Right renal cortex interstitium (tissue), 3 donors: ENCODE measurements at regions not wholly inside any gene's neighbourhood (a gene's known extent, or its start where the extent isn't known, plus 50 kb on each side); places are given as distances from the start of the nearest gene placed in this dataset.

ENCODE experiments used
- DNase-seq, 3 donors: peaks; one replicate each; pipeline ENCODE4 v3.0.0-alpha.2; 2013; ENCODE audit warnings: low read depth in 3 of 3, low spot score in 2 of 3

GRCh38 chr6:91694016-91694654, 1107.3 kb upstream of the MAP3K7 start:
- no peak for DNase-seq

- no peak for DNase-seq
Observed at GRCh38 chr6:91691449-91691848, 1104.6 kb upstream of the MAP3K7 start.

GRCh38 chr6:91683240-91683639, 1096.4 kb upstream of the MAP3K7 start:
- DNase-seq: no peak

- DNase-seq: no peak
Observed at GRCh38 chr6:91681296-91681695, 1094.4 kb upstream of the MAP3K7 start.

- no peak for DNase-seq
Observed at GRCh38 chr6:91678679-91679446, 1092.0 kb upstream of the MAP3K7 start.

DNA sequence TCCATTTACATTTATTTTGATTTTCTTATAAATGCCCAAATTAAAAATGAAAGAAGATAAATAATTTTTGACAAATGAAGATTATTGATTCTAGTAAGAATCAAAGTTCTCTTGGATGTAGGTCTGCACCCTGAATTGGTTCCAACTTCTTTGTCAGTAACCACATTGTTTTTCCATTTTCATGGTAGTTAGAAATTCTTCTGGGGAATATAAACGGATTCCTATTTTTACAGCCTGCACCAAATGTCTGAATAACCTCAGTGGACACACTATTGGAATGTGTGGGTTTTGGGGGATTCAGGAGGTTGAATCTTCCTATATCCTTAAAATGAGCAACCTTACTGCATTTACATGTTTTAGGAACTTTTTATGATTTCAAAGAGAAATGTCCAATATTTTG, 1085.3 kb upstream of the MAP3K7 start:
- no peak for DNase-seq

DNA sequence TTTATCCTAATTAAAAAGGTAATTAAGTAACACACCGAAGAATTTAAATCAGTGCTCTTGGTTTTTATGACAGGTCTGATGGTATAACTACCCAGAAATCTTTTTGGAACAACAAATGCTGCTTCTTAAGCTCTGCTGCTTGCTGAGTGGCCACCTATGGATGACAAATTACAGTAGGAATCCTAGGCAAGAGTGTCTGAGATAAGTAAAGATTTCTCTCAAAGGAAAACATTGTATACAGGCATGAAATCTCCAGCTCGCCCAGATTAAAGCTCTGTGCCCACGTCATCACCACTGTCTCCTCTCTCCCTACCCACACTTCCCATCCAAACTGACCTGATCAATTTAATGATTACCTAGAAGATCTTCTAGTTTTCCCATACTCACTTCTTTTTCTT, 1083.0 kb upstream of the MAP3K7 start:
- DNase-seq: no peak

GRCh38 chr6:91669154-91669870, 1082.4 kb upstream of the MAP3K7 start:
- DNase-seq: no peak

- no peak for DNase-seq
Observed at GRCh38 chr6:91667596-91667995, 1080.7 kb upstream of the MAP3K7 start.

- DNase-seq: no peak
Observed at GRCh38 chr6:91664327-91664959, 1077.6 kb upstream of the MAP3K7 start.

- no peak for DNase-seq
Observed at GRCh38 chr6:91660893-91661292, 1074.0 kb upstream of the MAP3K7 start.

- DNase-seq: no peak
Observed at GRCh38 chr6:91659891-91660290, 1073.0 kb upstream of the MAP3K7 start.

DNA sequence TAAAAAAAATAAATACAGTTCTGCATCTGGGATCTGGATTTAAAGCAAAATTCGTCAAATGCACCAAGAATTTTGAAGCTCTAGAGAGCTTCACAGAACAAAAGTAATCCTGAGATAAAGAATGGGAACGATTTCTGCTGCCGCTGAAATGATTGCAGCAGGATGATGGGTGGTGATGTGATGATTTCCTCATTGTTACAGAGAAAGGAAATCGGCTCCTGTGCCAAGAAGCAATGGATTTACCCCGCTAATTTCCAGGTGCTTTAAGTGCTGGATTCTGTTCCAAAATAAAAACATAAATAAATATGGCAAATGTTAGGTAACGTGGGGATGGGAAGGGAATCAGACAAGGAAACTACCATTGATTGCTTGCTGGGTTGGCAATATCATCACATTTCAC, 1067.9 kb upstream of the MAP3K7 start:
- no peak for DNase-seq

DNA sequence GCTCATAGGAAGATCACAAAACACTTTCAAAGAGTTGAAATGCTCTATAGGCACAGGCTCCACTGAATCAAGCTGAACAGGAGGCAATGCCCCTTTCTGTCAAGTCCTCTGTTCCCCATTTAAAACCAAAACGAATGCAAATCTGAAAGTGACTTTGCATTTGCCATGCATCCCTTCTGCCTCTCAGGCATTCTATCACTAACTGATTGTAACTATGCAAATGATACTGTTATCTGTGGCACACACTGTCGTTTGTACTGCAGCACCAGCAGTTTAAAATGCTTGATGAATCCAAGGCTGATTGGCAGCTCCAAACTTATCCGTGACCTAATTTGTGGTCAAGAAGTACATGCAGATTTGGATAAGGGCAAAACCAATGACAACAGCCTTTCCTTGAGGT, 1067.5 kb upstream of the MAP3K7 start:
- no peak for DNase-seq

DNA sequence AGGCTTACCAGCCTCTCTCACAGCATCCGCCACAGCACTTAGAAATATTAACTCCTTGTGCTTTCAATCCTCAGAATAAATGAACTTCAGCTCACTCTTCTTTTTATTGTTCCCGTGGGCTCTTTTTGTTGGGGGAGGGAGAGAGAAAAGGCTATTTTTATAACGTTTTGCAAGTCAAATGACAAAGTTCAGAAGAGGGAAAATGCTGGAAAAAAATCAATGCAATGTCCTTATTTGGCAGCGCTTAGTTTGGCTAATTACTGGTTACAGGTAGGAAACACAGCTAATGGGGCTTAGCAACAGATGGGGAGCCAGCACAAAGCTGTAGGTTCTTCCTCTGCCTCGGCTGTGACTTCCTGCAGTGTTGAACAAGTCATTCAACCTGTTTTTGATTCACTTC, 1067.0 kb upstream of the MAP3K7 start:
- DNase-seq: no peak

DNA sequence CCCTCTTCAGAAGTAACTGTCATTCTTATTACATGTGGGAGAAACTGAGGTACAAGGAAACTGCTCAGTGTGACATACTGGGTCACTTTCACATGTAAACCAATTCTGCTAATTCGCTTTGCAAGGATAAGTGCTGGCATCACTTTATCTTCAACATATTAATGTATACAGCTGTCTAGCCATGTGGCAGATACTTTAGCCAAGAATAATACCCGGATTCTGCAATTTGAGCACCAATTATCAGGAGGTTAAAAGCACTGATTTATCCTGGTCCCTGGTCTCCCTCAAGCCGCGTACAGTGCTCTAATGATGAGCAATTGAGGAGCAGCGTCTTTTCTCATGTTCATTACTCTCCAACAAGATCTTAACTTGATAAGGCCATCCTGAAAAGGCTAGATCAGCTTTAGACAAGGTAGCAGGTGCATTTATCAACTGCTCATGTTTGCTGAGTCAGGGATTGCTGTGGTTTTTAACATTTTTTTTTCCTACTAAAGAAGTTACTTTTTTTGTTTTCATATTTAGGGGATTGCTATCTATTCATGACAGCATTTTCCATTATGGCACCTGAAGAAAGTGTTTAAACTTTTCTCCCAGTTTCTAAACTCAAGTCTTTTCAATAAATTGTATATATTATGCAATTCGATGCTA, 1066.3 kb upstream of the MAP3K7 start:
- DNase-seq: no peak

GRCh38 chr6:91646649-91647048, 1059.8 kb upstream of the MAP3K7 start:
- DNase-seq: no peak

DNA sequence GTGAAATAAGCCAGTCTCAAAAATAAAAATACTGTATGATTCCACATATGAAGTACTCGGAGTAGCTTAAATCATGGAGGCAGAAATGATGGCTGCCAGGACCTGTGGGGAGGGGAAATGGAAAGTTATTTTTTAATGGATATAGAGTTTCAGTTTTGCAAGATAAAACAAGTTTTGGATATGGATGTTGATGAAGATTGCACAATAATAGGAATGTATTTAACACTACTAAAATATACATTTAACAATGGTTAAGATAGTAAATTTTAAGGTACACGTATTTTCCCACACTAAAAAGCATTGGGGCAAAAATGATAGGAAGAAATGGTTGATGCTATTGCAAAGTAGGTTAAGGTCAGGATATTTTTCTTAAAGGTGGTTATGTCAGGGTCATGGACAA, 1058.9 kb upstream of the MAP3K7 start:
- no peak for DNase-seq

- DNase-seq: no peak
Observed at GRCh38 chr6:91637217-91637616, 1050.3 kb upstream of the MAP3K7 start.

- no peak for DNase-seq
Observed at GRCh38 chr6:91634791-91635190, 1047.9 kb upstream of the MAP3K7 start.
